ENCODE measurements at regions not wholly inside any gene's neighbourhood (a gene's known extent, or its start where the extent isn't known, plus 50 kb on each side); places are given as distances from the start of the nearest gene placed in this dataset.

GRCh38 chr15:85307687-85308045, 72.7 kb upstream of the AKAP13 start:
- TF ChIP-seq POLR2AphosphoS5 (IDR thresholded peaks at IDR 0.05; ENCODE audit: low read depth, low read length): no peak
- TF ChIP-seq CTCF (IDR thresholded peaks at IDR 0.05): no peak
- TF ChIP-seq ZBTB33 (IDR thresholded peaks at IDR 0.05; ENCODE audit: borderline replicate concordance, low read depth): no peak
- no peak for TF ChIP-seq TAF1 (IDR thresholded peaks at IDR 0.05; ENCODE audit: borderline replicate concordance, low read depth, low read length)
- TF ChIP-seq RXRA (IDR thresholded peaks at IDR 0.05; ENCODE audit: borderline replicate concordance, low read depth): no peak
- no peak for TF ChIP-seq NFIC (IDR thresholded peaks at IDR 0.05; ENCODE audit: borderline replicate concordance)
- TF ChIP-seq EZH2phosphoT487 (IDR thresholded peaks at IDR 0.05; ENCODE audit: borderline replicate concordance, low read depth): no peak

Measured in SK-N-SH (cell line).